Osteoblast (primary cell): ENCODE measurements at regions not wholly inside any gene's neighbourhood (a gene's known extent, or its start where the extent isn't known, plus 50 kb on each side); places are given as distances from the start of the nearest gene placed in this dataset.

Source experiments
- DNase-seq: peaks from one replicate; pipeline ENCODE4 v3.0.0; 2011; ENCODE audit warnings: low spot score, mixed read lengths; ENCODE audit not compliant: insufficient read length; ENCODE audit errors: missing footprints
- H2AFZ ChIP-seq: 2 replicates; pipeline ENCODE4 v1.6.0; 2011; ENCODE audit warnings: mild to moderate bottlenecking, low read length
- H3K27ac ChIP-seq: 2 replicates; pipeline ENCODE4 v1.5.1; 2011; ENCODE audit warnings: mild to moderate bottlenecking, low read depth, low read length, moderate library complexity
- H3K27me3 ChIP-seq: 2 replicates; pipeline ENCODE4 v1.6.0; 2012; ENCODE audit warnings: mild to moderate bottlenecking, control low read depth, inconsistent platforms, low read length, moderate library complexity; ENCODE audit not compliant: insufficient read depth
- H3K36me3 ChIP-seq: 2 replicates; pipeline ENCODE4 v1.5.1; 2011; ENCODE audit warnings: mild to moderate bottlenecking, low read length, control low read depth, moderate library complexity; ENCODE audit not compliant: insufficient read depth
- H3K4me1 ChIP-seq: 2 replicates; pipeline ENCODE4 v1.5.1; 2011; ENCODE audit warnings: mild to moderate bottlenecking, low read length, control low read depth, moderate library complexity; ENCODE audit not compliant: insufficient read depth
- H3K4me2 ChIP-seq: 2 replicates; pipeline ENCODE4 v1.6.0; 2011; ENCODE audit warnings: mild to moderate bottlenecking, low read length; ENCODE audit not compliant: insufficient read depth
- H3K4me3 ChIP-seq: fragments of 200-600 bp; sonication (generic); 3 replicates; pipeline ENCODE4 v1.5.1; 2012; ENCODE audit warnings: mild to moderate bottlenecking, low read length, inconsistent platforms; ENCODE audit not compliant: insufficient read depth
- H3K79me2 ChIP-seq: 2 replicates; pipeline ENCODE4 v1.6.0; 2012; ENCODE audit warnings: mild to moderate bottlenecking, low read length, control low read depth, inconsistent platforms; ENCODE audit not compliant: insufficient read depth
- H3K9me3 ChIP-seq: 2 replicates; pipeline ENCODE4 v1.5.1; 2011; ENCODE audit warnings: low read depth, low read length, control low read depth
- H4K20me1 ChIP-seq: 2 replicates; pipeline ENCODE4 v1.6.0; 2012; ENCODE audit warnings: mild to moderate bottlenecking, low read length, control low read depth; ENCODE audit not compliant: insufficient read depth
- TF ChIP-seq, protein P1 (sequence below): IDR thresholded peaks from 2 replicates; pipeline ENCODE4 v1.5.1; 2011; ENCODE audit warnings: mild to moderate bottlenecking, low read depth, low read length, moderate library complexity; ENCODE audit errors: extremely low read depth

DNA sequence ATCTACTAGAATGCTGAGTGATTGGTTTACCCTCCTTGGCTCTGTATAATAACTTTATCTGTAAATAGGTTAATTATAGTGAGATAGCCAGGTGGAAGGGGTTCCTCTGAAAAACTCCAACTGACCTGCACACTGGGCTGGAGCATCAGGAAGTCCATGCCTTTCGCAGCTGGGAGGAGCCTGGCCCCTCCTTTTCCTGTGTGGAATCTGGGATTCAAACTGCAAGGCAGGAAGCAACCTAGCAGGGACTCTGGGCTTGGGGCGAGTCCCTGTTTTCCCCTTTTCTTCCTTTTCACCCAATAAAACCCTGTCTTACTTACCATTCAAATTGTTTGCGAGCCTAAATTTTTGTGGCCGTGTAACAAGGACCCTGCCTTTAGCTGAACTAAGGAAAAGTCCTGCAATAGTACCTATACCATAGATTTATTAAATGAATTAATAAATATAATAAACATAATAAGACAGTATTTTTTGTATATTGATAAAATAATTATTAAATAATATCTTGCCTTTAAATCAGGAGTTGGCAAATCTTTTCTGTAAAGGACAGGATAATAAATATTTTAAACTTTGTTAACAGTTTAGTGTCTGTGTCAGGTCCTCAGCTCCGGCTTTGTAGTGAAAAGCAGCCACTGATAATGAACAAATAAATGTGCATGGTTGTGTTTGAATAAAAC, 406.2 kb upstream of the MMS22L start:
- no peak for DNase-seq
- Histone ChIP-seq H3K27me3 (no peaks in the 10 kb centered on the region), H4K20me1 (no peaks in the 10 kb centered on the region), H3K27ac (no peak overlapping the region), H2AFZ (no peak overlapping the region), H3K4me2 (no peak overlapping the region), H3K4me1 (no peaks in the 10 kb centered on the region), H3K9me3 (no peaks in the 10 kb centered on the region), H3K36me3 (no peaks in the 10 kb centered on the region), H3K79me2 (no peaks in the 10 kb centered on the region), H3K4me3 (no peak overlapping the region)
- TF ChIP-seq, protein P1, sequence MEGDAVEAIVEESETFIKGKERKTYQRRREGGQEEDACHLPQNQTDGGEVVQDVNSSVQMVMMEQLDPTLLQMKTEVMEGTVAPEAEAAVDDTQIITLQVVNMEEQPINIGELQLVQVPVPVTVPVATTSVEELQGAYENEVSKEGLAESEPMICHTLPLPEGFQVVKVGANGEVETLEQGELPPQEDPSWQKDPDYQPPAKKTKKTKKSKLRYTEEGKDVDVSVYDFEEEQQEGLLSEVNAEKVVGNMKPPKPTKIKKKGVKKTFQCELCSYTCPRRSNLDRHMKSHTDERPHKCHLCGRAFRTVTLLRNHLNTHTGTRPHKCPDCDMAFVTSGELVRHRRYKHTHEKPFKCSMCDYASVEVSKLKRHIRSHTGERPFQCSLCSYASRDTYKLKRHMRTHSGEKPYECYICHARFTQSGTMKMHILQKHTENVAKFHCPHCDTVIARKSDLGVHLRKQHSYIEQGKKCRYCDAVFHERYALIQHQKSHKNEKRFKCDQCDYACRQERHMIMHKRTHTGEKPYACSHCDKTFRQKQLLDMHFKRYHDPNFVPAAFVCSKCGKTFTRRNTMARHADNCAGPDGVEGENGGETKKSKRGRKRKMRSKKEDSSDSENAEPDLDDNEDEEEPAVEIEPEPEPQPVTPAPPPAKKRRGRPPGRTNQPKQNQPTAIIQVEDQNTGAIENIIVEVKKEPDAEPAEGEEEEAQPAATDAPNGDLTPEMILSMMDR, result no peak

GRCh38 chr6:97697456-97697855, 414.4 kb upstream of the MMS22L start:
- no peak overlapping the region for H3K4me3 ChIP-seq
- H3K4me2 ChIP-seq, result no peak overlapping the region
- no peaks in the 10 kb centered on the region for H3K27me3 ChIP-seq
- no peaks in the 10 kb centered on the region for H3K79me2 ChIP-seq
- TF ChIP-seq, protein P1, result no peak
- DNase-seq, result peak; percentile 34
- H3K27ac ChIP-seq, result no peak overlapping the region
- no peaks in the 10 kb centered on the region for H4K20me1 ChIP-seq
- no peaks in the 10 kb centered on the region for H3K36me3 ChIP-seq
- H3K4me1 ChIP-seq, result no peaks in the 10 kb centered on the region
- no peak overlapping the region for H2AFZ ChIP-seq
- H3K9me3 ChIP-seq, result no peaks in the 10 kb centered on the region

DNA sequence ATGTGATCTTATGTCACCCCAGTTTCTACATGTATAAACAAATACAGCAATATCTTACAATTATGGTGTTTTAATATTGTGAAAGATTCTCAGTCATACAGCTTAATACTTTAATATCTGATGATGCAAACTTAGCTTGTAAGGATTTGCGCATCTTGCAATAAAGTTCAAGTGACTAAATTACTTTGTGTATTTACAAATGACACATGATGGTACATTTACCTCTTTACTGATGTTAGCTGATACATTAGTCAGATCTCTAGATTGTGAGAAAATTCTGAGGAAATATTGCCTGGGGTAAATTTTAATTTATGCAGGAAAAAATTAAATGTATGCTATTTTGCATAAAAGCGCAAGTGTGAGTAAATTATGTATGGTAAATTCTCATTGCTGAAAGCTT, 418.8 kb upstream of the MMS22L start:
- Histone ChIP-seq H3K4me2 (no peak overlapping the region), H3K4me1 (no peaks in the 10 kb centered on the region), H2AFZ (no peak overlapping the region), H3K36me3 (no peaks in the 10 kb centered on the region), H3K27ac (no peak overlapping the region), H3K27me3 (no peaks in the 10 kb centered on the region), H4K20me1 (no peaks in the 10 kb centered on the region), H3K9me3 (no peaks in the 10 kb centered on the region), H3K79me2 (no peaks in the 10 kb centered on the region), H3K4me3 (no peak overlapping the region)
- DNase-seq, result no peak
- TF ChIP-seq, protein P1, result no peak

DNA sequence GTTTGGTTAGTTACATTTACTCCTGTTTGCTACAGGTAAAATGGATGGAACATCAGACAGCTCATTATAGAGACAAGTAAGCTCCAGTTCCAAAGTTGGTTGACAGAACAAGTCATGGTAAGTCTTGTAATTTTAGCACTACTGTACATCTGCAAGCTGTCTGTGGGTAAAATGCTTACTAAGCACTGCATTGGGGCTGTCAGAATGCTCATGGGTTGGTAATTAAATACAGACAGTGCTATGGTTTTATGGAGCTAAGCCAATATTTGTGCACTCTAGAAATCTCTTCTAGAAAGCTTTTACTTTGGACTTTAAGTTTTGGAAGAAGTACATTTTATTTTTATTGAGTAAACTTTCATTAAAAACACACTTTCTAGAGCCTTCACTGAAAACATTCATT, 419.2 kb upstream of the MMS22L start:
- no peak for DNase-seq

More for the DNA sequence above, 419.2 kb upstream of the MMS22L start:
- no peaks in the 10 kb centered on the region for H3K9me3 ChIP-seq
- H3K79me2 ChIP-seq, result no peaks in the 10 kb centered on the region
- TF ChIP-seq, protein P1, result no peak
- H3K36me3 ChIP-seq, result no peaks in the 10 kb centered on the region
- H4K20me1 ChIP-seq, result no peaks in the 10 kb centered on the region
- H3K4me2 ChIP-seq, result no peak overlapping the region
- no peak overlapping the region for H3K27ac ChIP-seq
- H3K4me3 ChIP-seq, result no peak overlapping the region
- H2AFZ ChIP-seq, result no peak overlapping the region
- H3K4me1 ChIP-seq, result no peaks in the 10 kb centered on the region
- H3K27me3 ChIP-seq, result no peaks in the 10 kb centered on the region
